Central memory CD8-positive, alpha-beta T cell (primary cell): ENCODE measurements at regions not wholly inside any gene's neighbourhood (a gene's known extent, or its start where the extent isn't known, plus 50 kb on each side); places are given as distances from the start of the nearest gene placed in this dataset.

Experiments used
- ATAC-seq: fragments of 150-1000 bp; cut with Tn5 transposase; replicated peaks from 2 replicates; pipeline ENCODE4 v1.10.0; 2022; ENCODE audit warnings: mild to moderate bottlenecking, moderate FRiP score, moderate number of reproducible peaks; ENCODE audit not compliant: poor library complexity, severe bottlenecking; ENCODE audit errors: extremely low read depth
- DNase-seq, 2 donors: peaks; one replicate each; pipeline ENCODE4 v3.0.0; 2021; ENCODE audit warnings: low spot score in 2 of 2
- H3K27ac Mint-ChIP-seq: one replicate; pipeline ENCODE4 v1.8.0; 2022; ENCODE audit warnings: low read depth, mild to moderate bottlenecking, moderate library complexity, mixed read lengths
- H3K27me3 Mint-ChIP-seq: one replicate; pipeline ENCODE4 v1.8.0; 2022; ENCODE audit warnings: mixed read lengths
- H3K36me3 Mint-ChIP-seq: one replicate; pipeline ENCODE4 v1.8.0; 2022; ENCODE audit warnings: mild to moderate bottlenecking, moderate library complexity, mixed read lengths; ENCODE audit not compliant: insufficient read depth
- H3K4me1 Mint-ChIP-seq: one replicate; pipeline ENCODE4 v1.8.0; 2022; ENCODE audit warnings: mixed read lengths
- H3K4me3 Mint-ChIP-seq: one replicate; pipeline ENCODE4 v1.8.0; 2022; ENCODE audit warnings: mild to moderate bottlenecking, moderate library complexity, mixed read lengths
- H3K9me3 Mint-ChIP-seq: one replicate; pipeline ENCODE4 v1.8.0; 2022; ENCODE audit warnings: mixed read lengths

- Mint-ChIP-seq H3K4me3 (no peak overlapping the region), H3K36me3 (no peaks in the 10 kb centered on the region), H3K4me1 (no peaks in the 10 kb centered on the region), H3K27me3 (peaks cover 62% of the 10 kb centered on the region), H3K27ac (no peak overlapping the region), H3K9me3 (peaks cover 4% of the 10 kb centered on the region)
- ATAC-seq = no peak
- no peak for DNase-seq
Measured at GRCh38 chr20:46820682-46821081, 74.0 kb upstream of the EYA2 start.

DNA sequence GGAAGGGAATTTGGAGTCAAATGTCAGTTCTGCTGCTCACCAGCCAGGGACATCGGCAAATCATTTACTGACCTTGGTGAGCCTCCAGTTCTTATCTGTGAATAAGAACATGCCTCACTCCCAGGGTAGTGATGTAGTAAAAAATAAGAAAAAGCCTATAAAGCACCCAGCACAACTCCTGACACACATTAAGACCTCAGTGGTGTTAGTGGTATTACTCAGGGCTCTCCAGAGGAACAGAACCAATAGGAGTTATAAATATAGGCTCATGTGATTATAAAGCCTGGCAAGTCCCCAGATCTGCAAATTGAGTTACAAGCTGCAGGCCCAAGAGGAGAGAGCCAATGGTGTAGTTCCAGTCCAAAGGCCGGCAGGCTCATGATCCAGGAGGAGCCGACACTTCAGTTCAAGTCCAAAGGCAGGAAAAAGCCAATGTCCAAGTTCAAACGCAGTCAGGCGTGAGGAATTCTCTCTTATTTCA, 71.3 kb upstream of the EYA2 start:
- H3K27me3 Mint-ChIP-seq = peaks cover 55% of the 10 kb centered on the region
- peaks cover 4% of the 10 kb centered on the region for H3K9me3 Mint-ChIP-seq
- H3K36me3 Mint-ChIP-seq = no peaks in the 10 kb centered on the region
- no peaks in the 10 kb centered on the region for H3K4me1 Mint-ChIP-seq
- no peak overlapping the region for H3K4me3 Mint-ChIP-seq
- no peak for DNase-seq
- H3K27ac Mint-ChIP-seq = no peak overlapping the region
- ATAC-seq = no peak

DNA sequence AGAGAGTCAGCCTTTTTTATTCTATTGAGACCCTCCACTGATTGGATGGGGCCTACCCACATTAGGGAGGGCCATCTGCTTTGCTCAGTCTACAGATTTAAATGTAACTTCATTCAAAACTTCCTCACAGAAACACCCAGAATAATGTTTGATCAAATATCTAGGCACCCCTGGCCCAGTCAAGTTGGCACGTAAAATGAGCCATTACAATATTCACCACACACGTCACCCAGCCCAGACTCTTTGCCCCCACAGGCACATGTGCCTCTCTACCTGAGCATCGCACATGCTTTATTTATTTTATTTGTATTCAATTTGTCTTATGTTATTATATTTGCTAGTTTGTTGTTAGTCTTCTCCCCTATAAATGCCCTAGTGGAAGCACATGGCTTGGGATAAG, 70.9 kb upstream of the EYA2 start:
- Mint-ChIP-seq H3K9me3 (peaks cover 4% of the 10 kb centered on the region), H3K27me3 (peaks cover 55% of the 10 kb centered on the region)
- no peak for ATAC-seq

GRCh38 chr20:46826343-46826984, 68.2 kb upstream of the EYA2 start:
- H3K4me3 Mint-ChIP-seq = no peak overlapping the region
- no peaks in the 10 kb centered on the region for H3K36me3 Mint-ChIP-seq
- H3K9me3 Mint-ChIP-seq = peaks cover 4% of the 10 kb centered on the region
- DNase-seq = no peak
- no peak for ATAC-seq
- H3K27me3 Mint-ChIP-seq = peaks cover 39% of the 10 kb centered on the region
- no peak overlapping the region for H3K27ac Mint-ChIP-seq
- H3K4me1 Mint-ChIP-seq = no peaks in the 10 kb centered on the region

More for the DNA sequence above, 70.9 kb upstream of the EYA2 start:
- Mint-ChIP-seq H3K4me3 (no peak overlapping the region), H3K4me1 (no peaks in the 10 kb centered on the region), H3K27ac (no peak overlapping the region), H3K36me3 (no peaks in the 10 kb centered on the region)
- no peak for DNase-seq

DNA sequence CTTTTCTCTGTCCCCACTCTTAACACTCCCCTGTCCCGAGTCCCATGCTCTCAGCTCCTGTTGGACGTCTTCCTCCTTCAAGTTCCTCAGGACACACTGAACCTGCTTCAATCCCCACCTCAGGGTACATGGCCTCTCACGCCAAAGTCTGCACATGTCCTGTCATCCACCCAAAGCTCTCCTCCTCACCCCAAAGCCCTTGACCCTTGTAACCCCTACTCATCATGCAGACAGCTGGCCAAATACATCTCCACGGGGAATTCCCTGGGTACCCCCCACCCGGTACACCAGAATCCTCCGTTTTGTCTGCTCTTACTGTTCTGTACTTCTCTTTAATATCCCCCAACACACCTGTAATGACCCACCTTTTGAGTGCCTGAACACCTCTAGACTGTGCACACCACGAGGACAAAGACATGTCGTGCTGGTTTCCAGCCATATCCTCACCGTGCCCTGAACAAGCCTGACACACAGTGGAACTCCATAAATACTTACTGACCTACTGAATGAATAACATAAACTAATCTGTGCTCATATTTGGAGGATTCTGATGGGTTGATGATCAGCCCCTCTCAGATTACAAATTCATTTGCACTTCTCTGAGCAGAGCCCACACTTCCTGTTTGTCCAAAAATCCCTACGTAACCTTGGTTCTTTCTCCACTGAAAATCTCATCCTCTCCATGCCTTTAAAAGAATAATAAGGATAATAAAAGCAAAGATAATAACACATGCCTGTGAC, 66.8 kb upstream of the EYA2 start:
- Mint-ChIP-seq H3K36me3 (no peaks in the 10 kb centered on the region), H3K9me3 (peaks cover 4% of the 10 kb centered on the region), H3K27me3 (peaks cover 39% of the 10 kb centered on the region), H3K4me3 (no peak overlapping the region), H3K4me1 (no peaks in the 10 kb centered on the region), H3K27ac (no peak overlapping the region)
- ATAC-seq (no peak), DNase-seq (no peak)

DNA sequence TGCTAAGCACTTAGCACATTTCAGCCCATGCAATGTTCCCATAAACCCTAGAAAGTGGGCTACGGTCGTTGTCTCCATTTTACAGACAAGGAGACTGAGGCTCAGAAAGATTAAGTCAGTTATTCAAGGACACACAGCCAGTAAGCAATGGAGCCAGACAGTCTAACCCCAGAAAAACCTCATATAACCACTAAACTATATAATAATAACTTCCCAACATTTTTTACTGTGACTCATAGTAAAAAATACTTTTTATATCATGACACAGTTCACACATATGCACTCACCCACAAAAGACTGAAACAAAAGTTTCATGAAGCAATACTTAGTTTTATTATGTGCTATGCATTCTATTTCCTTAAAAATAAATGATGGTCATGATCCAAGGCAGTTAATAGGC, 66.2 kb upstream of the EYA2 start:
- peaks cover 39% of the 10 kb centered on the region for H3K27me3 Mint-ChIP-seq
- H3K4me1 Mint-ChIP-seq = no peaks in the 10 kb centered on the region
- no peak for DNase-seq
- H3K4me3 Mint-ChIP-seq = no peak overlapping the region
- peaks cover 4% of the 10 kb centered on the region for H3K9me3 Mint-ChIP-seq
- no peak overlapping the region for H3K27ac Mint-ChIP-seq
- no peak for ATAC-seq
- H3K36me3 Mint-ChIP-seq = no peaks in the 10 kb centered on the region

- DNase-seq = no peak
- no peak overlapping the region for H3K27ac Mint-ChIP-seq
- no peak overlapping the region for H3K4me3 Mint-ChIP-seq
- H3K9me3 Mint-ChIP-seq = no peaks in the 10 kb centered on the region
- H3K36me3 Mint-ChIP-seq = peaks cover 2% of the 10 kb centered on the region
- no peaks in the 10 kb centered on the region for H3K4me1 Mint-ChIP-seq
- H3K27me3 Mint-ChIP-seq = peaks cover 32% of the 10 kb centered on the region
- ATAC-seq = no peak
Measured at GRCh38 chr20:46830886-46831632, 63.6 kb upstream of the EYA2 start.

GRCh38 chr20:46831633-46832011, 63.0 kb upstream of the EYA2 start:
- ATAC-seq = no peak
- Mint-ChIP-seq H3K36me3 (peaks cover 2% of the 10 kb centered on the region), H3K27me3 (peaks cover 38% of the 10 kb centered on the region), H3K27ac (no peak overlapping the region), H3K4me1 (no peaks in the 10 kb centered on the region), H3K9me3 (no peaks in the 10 kb centered on the region), H3K4me3 (no peak overlapping the region)
- no peak for DNase-seq

- no peak overlapping the region for H3K27ac Mint-ChIP-seq
- H3K36me3 Mint-ChIP-seq = peaks cover 2% of the 10 kb centered on the region
- H3K27me3 Mint-ChIP-seq = peaks cover 40% of the 10 kb centered on the region
- H3K4me1 Mint-ChIP-seq = no peaks in the 10 kb centered on the region
- no peak overlapping the region for H3K4me3 Mint-ChIP-seq
- no peak for ATAC-seq
- no peak for DNase-seq
- H3K9me3 Mint-ChIP-seq = no peaks in the 10 kb centered on the region
Measured at GRCh38 chr20:46832555-46832954, 62.1 kb upstream of the EYA2 start.

- Mint-ChIP-seq H3K27me3 (peaks cover 39% of the 10 kb centered on the region), H3K27ac (no peak overlapping the region), H3K9me3 (no peaks in the 10 kb centered on the region), H3K4me3 (no peak overlapping the region), H3K4me1 (no peaks in the 10 kb centered on the region), H3K36me3 (peaks cover 2% of the 10 kb centered on the region)
- ATAC-seq (no peak), DNase-seq (no peak)
Measured at GRCh38 chr20:46833360-46833759, 61.3 kb upstream of the EYA2 start.

DNA sequence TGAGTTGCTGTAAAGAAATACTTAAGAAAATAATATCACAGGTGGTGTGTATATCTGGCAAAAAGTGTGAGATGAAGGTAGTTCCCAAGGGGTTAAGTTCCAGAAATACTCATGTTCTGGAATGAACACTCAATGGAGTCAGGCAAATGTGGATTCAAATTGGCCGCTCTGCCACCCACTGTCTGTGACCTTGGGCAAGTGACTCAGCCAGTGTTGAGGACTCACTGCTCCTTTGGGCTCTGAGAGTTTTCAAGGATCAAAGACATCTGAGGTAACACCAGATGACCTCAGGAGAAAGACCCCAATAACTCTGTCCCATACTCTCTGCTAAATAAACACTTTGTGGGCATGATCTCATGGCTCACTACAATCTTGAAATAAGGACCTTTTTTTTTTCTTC, 59.2 kb upstream of the EYA2 start:
- Mint-ChIP-seq H3K36me3 (peaks cover 2% of the 10 kb centered on the region), H3K4me1 (no peaks in the 10 kb centered on the region), H3K27ac (no peak overlapping the region), H3K27me3 (peaks cover 35% of the 10 kb centered on the region), H3K4me3 (no peak overlapping the region), H3K9me3 (no peaks in the 10 kb centered on the region)
- ATAC-seq (no peak), DNase-seq (no peak)

DNA sequence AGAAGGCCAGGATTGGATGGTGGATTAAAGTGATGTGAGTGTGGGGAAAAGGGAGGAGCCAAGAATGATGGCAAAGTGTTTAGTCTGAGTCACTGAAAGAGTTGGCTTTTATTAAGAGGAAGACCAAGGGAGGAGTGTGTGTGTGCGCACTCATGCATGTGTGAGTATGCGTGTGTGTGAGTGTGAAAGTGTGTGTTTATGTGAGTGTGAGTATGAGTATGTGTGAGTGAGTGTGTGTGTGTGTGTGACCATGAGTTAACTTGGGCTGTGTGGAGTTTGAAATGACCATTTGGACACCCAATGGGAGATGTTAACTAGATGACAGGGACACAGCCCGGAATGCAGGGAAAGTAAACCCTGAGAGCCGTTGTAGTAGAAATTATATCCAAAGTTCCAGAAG, 57.6 kb upstream of the EYA2 start:
- H3K27me3 Mint-ChIP-seq = peaks cover 43% of the 10 kb centered on the region
- H3K36me3 Mint-ChIP-seq = peaks cover 2% of the 10 kb centered on the region
- DNase-seq = no peak
- no peak overlapping the region for H3K27ac Mint-ChIP-seq
- no peak overlapping the region for H3K4me3 Mint-ChIP-seq
- no peaks in the 10 kb centered on the region for H3K4me1 Mint-ChIP-seq
- H3K9me3 Mint-ChIP-seq = no peaks in the 10 kb centered on the region
- no peak for ATAC-seq

DNA sequence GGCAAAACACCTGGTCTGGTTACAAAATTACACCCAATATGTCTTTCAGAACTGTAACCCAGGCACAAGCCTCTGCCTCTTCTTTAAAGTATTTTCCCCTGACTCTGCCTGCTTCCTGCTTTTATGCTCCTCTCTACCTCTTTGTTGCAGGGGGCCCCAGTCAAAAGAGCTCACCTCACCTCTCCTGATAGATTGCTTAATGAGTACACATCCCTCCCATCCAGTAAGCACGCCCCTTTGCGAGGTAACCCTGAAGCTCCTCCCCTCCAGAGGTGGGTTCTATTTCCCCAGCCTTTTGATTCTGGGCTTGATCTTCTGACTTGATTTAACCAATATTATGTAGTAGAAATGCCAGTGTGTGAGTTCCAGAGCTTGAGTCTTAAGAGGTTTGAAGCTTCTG, 56.6 kb upstream of the EYA2 start:
- H3K9me3 Mint-ChIP-seq = no peaks in the 10 kb centered on the region
- H3K36me3 Mint-ChIP-seq = peaks cover 2% of the 10 kb centered on the region
- no peak overlapping the region for H3K27ac Mint-ChIP-seq
- DNase-seq = no peak
- no peaks in the 10 kb centered on the region for H3K4me1 Mint-ChIP-seq
- peaks cover 49% of the 10 kb centered on the region for H3K27me3 Mint-ChIP-seq
- no peak for ATAC-seq
- H3K4me3 Mint-ChIP-seq = no peak overlapping the region
